ENCODE measurements at regions not wholly inside any gene's neighbourhood (a gene's known extent, or its start where the extent isn't known, plus 50 kb on each side); places are given as distances from the start of the nearest gene placed in this dataset.
"Not testable (repeated sequence)": the region's sequence is repeated elsewhere in the genome, so short reads cannot be mapped to it uniquely, and the experiment has no call there.

GRCh38 chr3:103181160-103181559, 746.3 kb downstream of the ZPLD1 start:
- no peak for DNase-seq (ENCODE audit: low spot score)

DNA sequence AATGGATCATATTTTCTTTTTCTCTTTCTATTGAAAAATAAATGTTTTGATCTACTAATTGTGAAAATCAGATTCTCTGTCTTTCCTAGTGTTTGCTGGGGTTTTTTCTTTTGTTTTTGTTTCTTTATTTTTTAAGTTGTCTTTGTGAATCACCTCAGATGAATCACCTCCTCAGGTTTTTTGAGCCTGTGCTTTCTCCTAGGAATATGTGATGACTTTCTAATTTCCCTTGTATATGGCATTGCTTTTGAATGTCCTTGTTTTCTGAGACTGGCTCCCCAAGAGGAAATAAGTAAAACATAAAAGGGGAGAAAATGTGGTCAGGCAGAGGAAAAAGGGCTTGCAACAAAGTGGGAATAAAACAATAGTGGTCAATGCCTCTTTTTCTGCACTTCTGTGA, 750.0 kb downstream of the ZPLD1 start:
- no peak for DNase-seq (ENCODE audit: low spot score)

DNA sequence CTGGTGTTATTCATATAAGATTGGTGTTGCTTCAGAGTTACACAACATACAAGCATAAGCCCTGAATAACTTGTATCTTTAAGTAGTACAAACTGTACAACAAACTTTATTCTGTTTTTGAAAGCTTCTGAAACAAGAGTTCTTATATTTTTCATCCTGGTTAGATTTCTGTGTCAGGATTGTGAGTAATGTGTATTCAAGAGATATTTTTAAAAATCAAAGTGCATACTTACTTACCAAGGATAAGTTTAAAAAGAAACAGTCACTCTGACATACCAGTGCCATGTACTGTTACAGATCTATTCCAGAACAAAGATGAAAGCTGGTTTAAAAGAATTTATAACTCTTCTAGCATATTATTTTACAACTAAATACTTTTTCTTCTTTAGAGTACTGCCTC, 755.1 kb downstream of the ZPLD1 start:
- no peak for DNase-seq (ENCODE audit: low spot score)

- DNase-seq (ENCODE audit: low spot score), result no peak
Observed at GRCh38 chr3:103195216-103195615, 760.4 kb downstream of the ZPLD1 start.

GRCh38 chr3:103203441-103203840, 768.6 kb downstream of the ZPLD1 start:
- DNase-seq (ENCODE audit: low spot score), result no peak

DNA sequence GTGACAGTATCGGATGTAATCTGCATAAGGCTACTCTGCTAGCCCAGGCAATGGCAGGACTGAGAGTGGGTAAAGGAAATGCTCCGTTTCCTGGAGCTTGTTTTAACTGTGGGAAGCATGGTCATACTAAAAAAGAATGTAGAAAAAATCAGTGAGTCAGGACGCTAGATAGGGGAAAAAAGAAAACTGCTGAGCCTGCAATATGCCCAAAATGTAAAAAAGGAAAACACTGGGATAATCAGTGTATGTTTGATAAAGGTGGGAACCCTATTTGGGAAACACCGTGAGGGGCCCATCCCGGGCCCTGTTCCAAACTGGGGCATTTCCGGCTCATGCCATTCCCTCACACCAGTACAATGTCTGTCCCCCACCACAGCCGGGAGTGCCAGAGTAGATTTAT, 775.8 kb downstream of the ZPLD1 start:
- DNase-seq (ENCODE audit: low spot score), result no peak

DNA sequence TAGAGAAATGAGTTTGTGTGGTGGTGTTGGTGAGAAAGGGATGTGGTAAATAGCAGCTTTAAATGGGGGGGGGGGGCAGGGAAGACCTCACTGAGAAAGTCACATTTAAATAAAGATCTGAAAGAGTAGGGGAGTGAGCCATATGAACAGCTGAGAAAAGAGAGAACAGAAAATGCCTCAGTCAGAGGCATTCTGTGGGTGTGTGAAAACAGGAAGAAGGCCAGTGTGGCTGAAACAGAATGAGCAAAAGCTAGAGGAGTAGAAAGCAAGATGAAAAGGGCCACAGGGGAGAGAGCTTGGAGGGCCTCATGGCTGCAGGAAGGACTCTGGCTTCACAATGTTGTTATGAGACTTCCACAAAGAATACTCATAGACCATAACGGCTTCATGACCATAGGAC, 783.3 kb downstream of the ZPLD1 start:
- no peak for DNase-seq (ENCODE audit: low spot score)

DNA sequence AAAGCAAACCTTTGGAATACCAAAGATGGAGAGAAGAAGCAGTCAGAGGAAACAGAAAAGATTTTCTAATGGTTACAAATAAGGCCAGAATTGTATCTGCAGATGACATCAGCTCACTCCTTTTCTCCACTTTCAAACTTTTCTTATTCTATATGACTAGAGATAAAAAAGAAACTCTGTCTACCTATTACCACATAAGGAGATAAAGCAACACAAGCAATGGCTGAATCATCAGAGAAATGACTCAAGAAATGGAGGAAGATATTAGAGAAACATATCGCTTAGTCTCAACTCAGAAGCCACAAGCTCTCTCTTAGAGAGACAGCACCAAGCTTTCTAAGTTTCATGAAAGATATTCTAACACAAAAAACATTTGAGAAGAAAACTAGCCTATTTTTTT, 784.0 kb downstream of the ZPLD1 start:
- no peak for DNase-seq (ENCODE audit: low spot score)

GRCh38 chr3:103227651-103228050, 792.8 kb downstream of the ZPLD1 start:
- no peak for DNase-seq (ENCODE audit: low spot score)

DNA sequence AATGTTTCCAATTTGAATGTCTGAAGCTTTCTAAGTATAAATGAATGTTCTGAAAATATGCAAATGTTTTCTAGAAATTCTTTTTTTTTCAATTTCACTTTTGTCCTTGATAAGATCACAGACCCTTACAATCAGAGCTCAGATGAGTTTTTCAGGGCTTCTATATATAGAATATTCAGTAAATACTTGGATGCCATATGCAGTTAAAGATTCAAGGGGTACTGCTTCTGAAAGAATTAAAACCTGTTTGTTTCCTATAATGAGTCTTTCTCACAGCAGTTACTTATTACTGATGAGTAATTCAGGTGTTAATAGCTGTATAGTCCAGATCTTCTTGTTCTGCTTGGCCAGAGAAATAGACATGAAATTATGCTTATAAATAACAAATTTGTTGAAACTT, 812.6 kb downstream of the ZPLD1 start:
- no peak for DNase-seq (ENCODE audit: low spot score)

- not testable (repeated sequence) for DNase-seq (ENCODE audit: low spot score)
Observed at GRCh38 chr3:103254827-103255226, 820.0 kb downstream of the ZPLD1 start.

DNA sequence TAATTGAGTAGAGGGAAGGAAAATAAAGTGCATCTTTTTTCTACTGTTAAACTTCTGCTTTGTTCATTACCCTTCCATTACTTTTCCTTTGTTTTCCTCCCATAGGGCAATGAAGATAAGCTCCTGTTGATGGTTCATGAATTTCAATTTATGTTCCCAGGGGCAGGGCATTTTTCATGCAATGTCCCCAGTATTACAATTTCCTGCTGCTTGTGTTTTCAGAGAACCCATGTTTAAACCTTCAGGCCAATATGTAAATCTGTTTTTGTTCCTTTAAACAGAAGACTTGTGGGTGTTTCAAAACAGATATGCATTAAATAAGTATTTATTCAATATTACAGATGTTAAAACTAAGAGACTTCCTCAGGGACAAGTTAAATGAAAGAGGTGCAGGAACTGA, 834.5 kb downstream of the ZPLD1 start:
- DNase-seq (ENCODE audit: low spot score), result no peak

GRCh38 chr3:103271575-103271974, 836.8 kb downstream of the ZPLD1 start:
- DNase-seq (ENCODE audit: low spot score), result no peak

DNA sequence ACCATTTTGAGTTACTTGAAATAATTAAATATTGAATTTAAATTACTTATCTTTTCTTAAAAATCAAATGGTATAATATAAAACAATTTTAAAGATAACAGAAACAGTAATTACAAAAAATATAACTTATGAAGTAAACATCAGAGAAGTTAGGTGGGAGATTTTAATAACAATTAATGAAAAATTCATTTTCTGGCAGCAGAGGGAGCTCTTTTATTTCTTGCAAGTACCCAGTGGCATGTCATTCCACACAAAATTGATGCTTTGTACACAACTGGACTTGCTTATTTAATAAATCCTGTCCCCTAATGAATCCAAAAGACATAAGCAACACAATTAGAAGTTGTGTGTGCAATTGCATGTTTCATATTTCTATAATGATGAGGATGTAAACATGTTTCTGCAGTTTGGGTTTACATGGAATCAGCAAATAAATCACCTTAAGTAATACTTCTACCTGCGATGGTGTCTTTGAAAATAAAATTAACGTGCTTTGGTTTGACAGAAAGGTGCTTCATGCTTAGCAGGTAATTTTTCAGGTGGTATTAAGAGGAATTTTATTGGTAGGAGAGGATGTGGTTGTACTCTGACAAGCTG, 861.3 kb downstream of the ZPLD1 start:
- no peak for DNase-seq (ENCODE audit: low spot score)

DNA sequence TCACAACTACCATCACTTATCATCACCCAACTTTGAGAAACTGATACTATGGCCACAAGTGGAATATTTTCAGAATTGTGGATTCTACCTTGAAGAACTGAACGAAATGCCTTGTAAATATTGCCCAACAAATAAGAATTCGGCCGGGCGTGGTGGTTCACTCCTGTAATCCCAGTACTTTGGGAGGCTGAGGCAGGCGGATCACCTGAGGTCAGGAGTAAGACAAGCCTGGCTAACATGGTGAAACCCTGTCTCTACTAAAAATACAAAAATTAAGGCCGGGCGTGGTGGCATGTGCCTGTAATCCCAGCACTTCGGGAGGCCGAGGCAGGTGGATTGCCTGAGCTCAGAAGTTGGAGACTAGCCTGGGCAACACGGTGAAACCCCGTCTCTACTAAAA, 862.7 kb downstream of the ZPLD1 start:
- not testable (repeated sequence) for DNase-seq (ENCODE audit: low spot score)

DNA sequence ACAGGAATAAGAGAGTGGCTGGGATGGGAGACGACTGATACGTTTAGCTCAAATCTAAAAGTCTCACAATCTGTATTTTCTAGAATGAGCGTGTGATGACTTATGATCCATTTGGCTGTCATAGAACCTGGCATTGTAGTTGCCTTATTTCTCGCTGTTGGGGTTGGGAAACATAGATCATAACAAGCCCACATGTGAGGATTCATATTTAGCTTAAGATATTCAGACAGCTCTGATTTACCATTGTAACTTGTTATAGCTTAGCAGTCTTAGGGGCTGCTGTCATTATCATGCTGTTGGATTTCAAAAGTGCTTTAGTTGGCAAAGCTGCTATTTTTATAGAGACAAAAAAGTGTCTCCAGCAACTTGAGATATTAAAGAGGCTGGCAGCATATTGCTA, 871.3 kb downstream of the ZPLD1 start:
- no peak for DNase-seq (ENCODE audit: low spot score)

DNA sequence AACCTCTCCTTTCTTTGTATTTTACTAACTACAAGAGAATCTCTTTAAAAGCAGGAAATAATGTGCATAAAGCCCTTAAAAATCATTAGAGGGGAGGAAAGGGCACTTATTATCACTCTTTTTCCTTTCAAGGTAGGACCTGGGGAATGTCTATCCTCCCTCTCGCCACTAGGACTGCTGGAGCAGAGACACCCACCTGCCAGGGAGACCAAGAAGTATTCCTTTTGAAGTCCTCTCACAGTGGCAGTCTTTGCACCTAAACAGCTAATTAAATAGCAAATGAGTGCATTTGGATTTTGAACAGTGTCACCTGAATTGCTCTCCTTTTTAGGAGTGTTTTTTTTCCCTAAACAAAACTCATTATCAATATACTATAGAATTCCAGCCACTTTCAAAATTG, 874.1 kb downstream of the ZPLD1 start:
- no peak for DNase-seq (ENCODE audit: low spot score)

DNA sequence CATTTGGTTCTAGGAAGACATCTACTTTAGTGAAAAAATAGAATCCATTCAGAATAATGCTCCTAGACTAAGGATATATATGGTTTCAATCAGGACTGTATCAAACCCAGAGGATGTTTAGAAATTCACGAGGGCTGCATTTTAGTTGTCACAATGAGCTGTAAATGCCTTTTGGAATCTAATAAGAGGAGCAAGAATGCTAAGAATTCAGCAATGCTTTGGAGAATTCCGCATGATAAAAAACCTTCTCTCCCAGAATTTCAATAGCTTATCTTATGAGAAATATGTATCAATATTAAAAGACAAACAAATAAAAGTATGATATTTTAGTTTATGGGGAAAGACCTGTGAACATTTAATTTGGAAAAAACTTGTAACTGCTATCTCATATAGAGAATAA, 885.1 kb downstream of the ZPLD1 start:
- DNase-seq (ENCODE audit: low spot score), result no peak

DNA sequence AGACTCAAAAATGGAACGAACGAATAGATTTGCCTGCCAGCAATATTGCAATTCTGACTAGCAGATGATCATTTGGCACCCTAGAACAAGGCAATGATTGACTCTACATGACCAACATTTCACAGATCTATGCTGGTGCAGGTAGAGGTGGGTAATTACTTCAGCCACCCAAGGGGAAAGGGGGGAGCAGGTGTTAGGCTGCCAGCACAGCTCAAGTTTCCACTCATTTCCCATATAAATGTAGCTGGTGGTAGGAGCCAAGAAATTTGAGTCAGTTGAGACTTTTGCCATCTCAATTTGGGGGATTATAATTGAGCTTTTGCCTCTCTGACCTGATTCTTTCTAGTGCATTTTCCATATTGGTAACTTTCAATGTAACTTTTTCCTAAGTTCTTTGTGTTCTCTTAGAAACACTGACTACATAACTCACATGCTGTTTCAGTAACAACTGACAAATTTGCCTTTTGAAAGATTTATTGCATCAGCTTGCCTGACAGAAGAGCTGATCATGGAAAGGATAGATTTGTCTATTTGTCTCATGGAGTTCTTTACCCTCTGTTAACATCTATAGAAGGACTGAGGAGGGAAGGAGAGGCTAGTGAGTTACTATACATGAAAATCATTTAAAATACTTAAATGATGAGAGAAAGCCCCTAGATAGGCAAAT, 902.5 kb downstream of the ZPLD1 start:
- no peak for DNase-seq (ENCODE audit: low spot score)

DNA sequence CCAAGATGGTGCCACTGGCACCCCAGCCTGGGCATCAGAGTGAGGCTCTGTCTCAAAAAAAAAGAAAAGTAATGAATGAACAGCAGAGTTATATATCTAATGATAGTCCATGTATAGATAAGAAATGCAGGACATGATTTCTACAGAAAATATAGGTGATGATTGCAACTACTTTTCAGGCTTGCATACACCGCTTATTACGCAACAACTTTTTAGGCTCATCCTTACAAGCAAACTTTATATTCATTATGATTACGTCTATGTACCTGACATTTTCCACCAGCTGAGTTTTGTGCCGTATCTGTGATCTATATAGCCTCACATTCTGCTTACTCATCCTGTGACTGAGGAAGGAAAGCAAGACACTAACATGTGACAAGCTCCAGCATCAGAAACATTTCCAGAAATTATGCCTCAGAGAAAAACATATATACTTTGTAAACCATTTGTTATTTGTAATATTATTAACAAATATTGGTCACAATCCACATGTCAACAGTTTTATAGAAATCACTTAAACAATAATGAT, 906.3 kb downstream of the ZPLD1 start:
- no peak for DNase-seq (ENCODE audit: low spot score)

DNA sequence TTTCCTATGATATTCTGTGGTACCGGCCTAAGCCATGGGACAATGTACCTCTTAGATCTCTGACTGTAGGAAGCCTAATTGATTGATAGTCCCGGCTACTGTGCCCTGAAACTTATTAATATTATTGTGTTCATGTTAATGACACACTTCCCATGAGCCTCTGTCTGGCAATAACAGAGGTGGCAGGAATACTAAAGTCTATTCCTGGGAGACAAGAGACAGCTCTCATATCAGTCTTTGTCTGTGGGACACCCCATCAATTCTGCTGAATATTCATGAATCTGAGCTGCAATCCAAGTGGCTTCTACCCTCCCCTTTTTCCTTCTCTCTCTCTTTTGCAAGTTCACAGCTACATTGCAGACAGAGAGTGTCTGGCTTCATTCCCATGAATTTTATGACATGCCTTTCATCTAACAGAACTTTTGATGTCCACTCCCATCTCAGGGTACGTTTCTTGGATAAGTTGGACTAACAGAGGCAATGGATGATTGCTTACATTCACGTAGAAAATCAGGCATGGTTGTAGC, 907.5 kb downstream of the ZPLD1 start:
- no peak for DNase-seq (ENCODE audit: low spot score)

DNA sequence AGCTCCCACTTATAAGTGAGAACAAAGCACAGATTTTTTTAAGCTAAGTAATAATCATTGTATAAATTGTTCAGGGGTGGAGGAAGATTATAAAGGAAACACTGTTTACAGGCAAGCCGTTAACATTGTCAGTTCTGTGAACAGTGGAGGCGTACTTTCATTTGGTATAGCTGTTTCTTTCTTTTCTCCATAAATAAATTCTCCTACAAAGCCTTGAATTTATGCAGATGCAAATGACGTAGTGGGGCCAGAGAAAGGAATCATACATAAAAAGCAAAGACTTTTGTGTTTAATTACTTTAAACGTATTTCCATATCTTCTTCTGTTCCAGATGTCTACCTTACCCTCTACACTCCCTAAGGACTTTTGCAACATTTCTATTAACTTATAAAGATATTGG, 914.9 kb downstream of the ZPLD1 start:
- DNase-seq (ENCODE audit: low spot score), result no peak

DNA sequence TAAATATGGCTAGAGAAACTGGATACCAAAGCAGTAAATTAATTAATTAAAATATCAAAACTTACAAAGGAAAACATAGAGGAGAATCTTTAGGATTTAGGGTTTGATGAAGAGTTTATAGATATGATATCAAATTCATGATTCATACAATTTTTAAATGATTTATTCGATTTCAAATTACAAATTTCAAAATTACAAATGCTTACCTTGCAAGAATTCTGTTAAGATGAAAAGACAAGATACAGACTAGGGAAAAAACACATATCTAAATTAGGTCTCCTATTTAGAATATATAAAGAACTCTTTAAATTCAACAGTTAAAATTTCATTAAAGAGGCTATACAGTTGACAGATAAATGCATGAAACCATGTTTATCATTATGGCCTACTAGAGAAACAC, 930.7 kb downstream of the ZPLD1 start:
- DNase-seq (ENCODE audit: low spot score), result no peak

DNA sequence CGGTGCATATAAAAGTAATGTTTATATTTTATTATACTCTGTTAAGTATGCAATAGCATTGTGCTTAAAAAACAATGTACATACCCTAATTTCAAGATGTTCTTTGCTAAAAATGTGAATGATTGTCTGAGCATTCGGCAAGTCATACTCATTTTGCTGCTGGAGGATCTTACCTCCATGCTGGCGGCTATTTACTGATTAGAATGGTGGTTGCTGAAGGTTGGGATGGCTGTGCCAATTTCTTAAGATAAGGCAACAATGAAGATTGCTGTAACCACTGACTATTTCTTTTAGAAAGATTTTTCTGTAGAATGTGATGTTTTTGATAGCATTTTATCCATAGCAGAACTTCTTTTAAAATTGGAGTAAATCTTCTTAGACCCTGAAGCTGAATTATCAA, 932.7 kb downstream of the ZPLD1 start:
- no peak for DNase-seq (ENCODE audit: low spot score)
